ENCODE measurements at regions not wholly inside any gene's neighbourhood (a gene's known extent, or its start where the extent isn't known, plus 50 kb on each side); places are given as distances from the start of the nearest gene placed in this dataset.
A peak's percentile ranks its signal among the peaks of the same experiment; 100 is the strongest.

GRCh38 chr20:58103517-58103904 lies 124.9 kb downstream of the ANKRD60 start:
- 84 to 92% (median 89%) methylated on average over 6 of the region's 6 CpGs for WGBS, 5 donors
- Histone ChIP-seq H3K36me3 (no peaks in the 10 kb centered on the region), H3K27ac (no peak overlapping the region), H3K27me3 (peaks cover 0 to 22% (median 0%) of the 10 kb centered on the region in 3 donors), H3K9me3 (no peaks in the 10 kb centered on the region), H3K4me1 (no peaks in the 10 kb centered on the region), H3K4me3 (no peak overlapping the region)
- DNase-seq: no peak
- intact Hi-C loops (cut with DNase I; ENCODE audit: low total_unique reads): no loop called here
- TF ChIP-seq CTCF (IDR thresholded peaks at IDR 0.05): no peak
- TF ChIP-seq POLR2A (IDR thresholded peaks at IDR 0.05): no peak
- TF ChIP-seq POLR2AphosphoS5 (IDR thresholded peaks at IDR 0.05): no peak
- TF ChIP-seq EP300 (IDR thresholded peaks at IDR 0.05): no peak

- DNase-seq: no peak
- H3K4me1 ChIP-seq: no peaks in the 10 kb centered on the region
- H3K4me3 ChIP-seq: no peak overlapping the region
- TF ChIP-seq EP300 (IDR thresholded peaks at IDR 0.05) (no peak), CTCF (IDR thresholded peaks at IDR 0.05) (no peak), POLR2AphosphoS5 (IDR thresholded peaks at IDR 0.05) (no peak), POLR2A (IDR thresholded peaks at IDR 0.05) (no peak)
- 55 to 64% (median 62%) methylated on average over 7 of the region's 7 CpGs for WGBS, 5 donors
- H3K9me3 ChIP-seq: no peaks in the 10 kb centered on the region
- no peak overlapping the region for H3K27ac ChIP-seq
- H3K27me3 ChIP-seq: peaks cover 0 to 22% (median 0%) of the 10 kb centered on the region in 3 donors
- intact Hi-C loops (cut with DNase I; ENCODE audit: low total_unique reads): no loop called here
- H3K36me3 ChIP-seq: no peaks in the 10 kb centered on the region
Observed at GRCh38 chr20:58102744-58103516, 125.5 kb downstream of the ANKRD60 start.

GRCh38 chr20:58102261-58102660 lies 126.2 kb downstream of the ANKRD60 start:
- H3K27ac ChIP-seq: no peak overlapping the region
- TF ChIP-seq POLR2A (IDR thresholded peaks at IDR 0.05) (no peak), POLR2AphosphoS5 (IDR thresholded peaks at IDR 0.05) (no peak), EP300 (IDR thresholded peaks at IDR 0.05) (no peak), CTCF (IDR thresholded peaks at IDR 0.05) (no peak)
- DNase-seq: peak in 1 of 2 donors; percentile 54
- H3K36me3 ChIP-seq: no peaks in the 10 kb centered on the region
- H3K4me3 ChIP-seq: no peak overlapping the region
- intact Hi-C loops (cut with DNase I; ENCODE audit: low total_unique reads): no loop called here
- H3K27me3 ChIP-seq: peaks cover 0 to 29% (median 0%) of the 10 kb centered on the region in 3 donors
- H3K4me1 ChIP-seq: no peaks in the 10 kb centered on the region
- 63 to 79% (median 65%) methylated on average over 4 of the region's 4 CpGs for WGBS, 5 donors
- no peaks in the 10 kb centered on the region for H3K9me3 ChIP-seq

GRCh38 chr20:58100731-58101356 lies 127.6 kb downstream of the ANKRD60 start:
- Histone ChIP-seq H3K9me3 (no peaks in the 10 kb centered on the region), H3K4me3 (no peak overlapping the region), H3K27me3 (peaks cover 0 to 33% (median 0%) of the 10 kb centered on the region in 3 donors), H3K4me1 (no peaks in the 10 kb centered on the region), H3K27ac (no peak overlapping the region), H3K36me3 (no peaks in the 10 kb centered on the region)
- WGBS, 5 donors: 88 to 95% (median 92%) methylated on average over 7 of the region's 7 CpGs
- no peak for DNase-seq
- TF ChIP-seq EP300 (IDR thresholded peaks at IDR 0.05) (no peak), POLR2AphosphoS5 (IDR thresholded peaks at IDR 0.05) (no peak), POLR2A (IDR thresholded peaks at IDR 0.05) (no peak)
- intact Hi-C loops (cut with DNase I; ENCODE audit: low total_unique reads): no loop called here
